ENCODE measurements at regions not wholly inside any gene's neighbourhood (a gene's known extent, or its start where the extent isn't known, plus 50 kb on each side); places are given as distances from the start of the nearest gene placed in this dataset.

GRCh38 chr5:171639966-171640365, 145.7 kb upstream of the SMIM23 start:
- TF ChIP-seq CTCF (IDR thresholded peaks at IDR 0.05) (no peak), POLR2A (IDR thresholded peaks at IDR 0.05) (no peak)

Data from body of pancreas (tissue), 4 donors.